ENCODE measurements at regions not wholly inside any gene's neighbourhood (a gene's known extent, or its start where the extent isn't known, plus 50 kb on each side); places are given as distances from the start of the nearest gene placed in this dataset.

- Histone ChIP-seq H2AK5ac (ENCODE audit: insufficient read length, low read length) (no peak overlapping the region), H4K20me1 (ENCODE audit: control insufficient read depth, insufficient read depth, insufficient read length) (no peaks in the 10 kb centered on the region), H4K8ac (replicated peaks; ENCODE audit: insufficient read length, low read depth, low read length) (no peak overlapping the region), H3K4ac (ENCODE audit: low read depth, low read length) (no peak overlapping the region), H2BK15ac (ENCODE audit: low read depth, low read length) (no peak overlapping the region), H3K79me2 (ENCODE audit: insufficient read depth, low read length) (no peaks in the 10 kb centered on the region), H2AFZ (ENCODE audit: low read length) (no peak overlapping the region), H2BK5ac (ENCODE audit: insufficient read length, low read length) (no peak overlapping the region), H3K4me2 (ENCODE audit: insufficient read depth, insufficient read length, low read length) (no peak overlapping the region), H3T11ph (ENCODE audit: low read length) (no peak overlapping the region), H3K18ac (ENCODE audit: insufficient read length, low read depth, low read length) (no peak overlapping the region), H2BK20ac (ENCODE audit: low read depth, low read length, poor library complexity, severe bottlenecking) (no peak overlapping the region), H3K79me1 (ENCODE audit: insufficient read depth, low read depth, low read length, poor library complexity, severe bottlenecking) (no peaks in the 10 kb centered on the region), H3K27me3 (ENCODE audit: insufficient read depth, low read length) (no peaks in the 10 kb centered on the region), H3K14ac (ENCODE audit: insufficient read depth, low read length) (no peak overlapping the region), H3K4me1 (ENCODE audit: insufficient read depth, low read length) (no peaks in the 10 kb centered on the region), H3K9ac (ENCODE audit: extremely low read depth, insufficient read length, low read length) (no peak overlapping the region), H2BK120ac (ENCODE audit: low read depth, low read length, poor library complexity, severe bottlenecking) (no peak overlapping the region), H4K5ac (ENCODE audit: insufficient read length, low read depth, low read length) (no peak overlapping the region), H4K91ac (ENCODE audit: insufficient read length, low read depth, low read length) (no peak overlapping the region), H3K27ac (ENCODE audit: insufficient read length, low read depth, low read length) (no peak overlapping the region), H3K56ac (ENCODE audit: insufficient read length, low read depth, low read length) (no peak overlapping the region), H3K23ac (ENCODE audit: insufficient read length, low read depth, low read length) (no peak overlapping the region), H3K9me3 (ENCODE audit: control insufficient read depth, low read depth, low read length) (peaks cover 17% of the 10 kb centered on the region), H2BK12ac (ENCODE audit: insufficient read length, low read depth, low read length) (no peak overlapping the region), H3K23me2 (ENCODE audit: insufficient read length, low read depth, low read length, poor library complexity, severe bottlenecking) (no peaks in the 10 kb centered on the region)
- H3K36me3 Mint-ChIP-seq (ENCODE audit: insufficient read depth in 1 of 3, low read depth in 3 of 3), result peaks cover 15 to 25% (median 18%) of the 10 kb centered on the region in 3 experiments
- H3K27ac Mint-ChIP-seq, result no peak overlapping the region; a peak in 1 of 7 replicates
- H3K27me3 Mint-ChIP-seq (ENCODE audit: low read depth), result no peaks in the 10 kb centered on the region
- TF ChIP-seq CTCF (conservative IDR thresholded peaks at IDR 0.05), result peak; percentile 54
- no CpG with 5 or more reads among the region's 4 CpGs for WGBS (ENCODE audit: extremely low coverage, insufficient read length, low lambda C conversion rate)
- no peak for DNase-seq
- H3K4me3 Mint-ChIP-seq, result no peak overlapping the region
- H3K9me3 Mint-ChIP-seq, result peaks cover 17 to 20% of the 10 kb centered on the region in 2 experiments
- H3K4me1 Mint-ChIP-seq, result peaks cover 5 to 11% of the 10 kb centered on the region in 2 experiments
Measured at GRCh38 chr6:164417537-164418261, 891.7 kb downstream of the C6orf118 start.

All from H9 (cell line).